HG03457 (cell line): ENCODE measurements at regions not wholly inside any gene's neighbourhood (a gene's known extent, or its start where the extent isn't known, plus 50 kb on each side); places are given as distances from the start of the nearest gene placed in this dataset.
A peak's percentile ranks its signal among the peaks of the same experiment; 100 is the strongest.
"Not testable (repeated sequence)": the region's sequence is repeated elsewhere in the genome, so short reads cannot be mapped to it uniquely, and the experiment has no call there.

Experiments used
- ATAC-seq: cut with Tn5 transposase; IDR thresholded peaks from one replicate; pipeline ENCODE4 v1.9.1; 2021; ENCODE audit warnings: moderate number of reproducible peaks; ENCODE audit not compliant: unreplicated experiment

GRCh38 chr2:175282886-175283285, 101.4 kb upstream of the ATP5MC3 start:
- ATAC-seq: no peak

- ATAC-seq: no peak
These were observed 100.8 kb upstream of the ATP5MC3 start for GRCh38 chr2:175282300-175282699.

DNA sequence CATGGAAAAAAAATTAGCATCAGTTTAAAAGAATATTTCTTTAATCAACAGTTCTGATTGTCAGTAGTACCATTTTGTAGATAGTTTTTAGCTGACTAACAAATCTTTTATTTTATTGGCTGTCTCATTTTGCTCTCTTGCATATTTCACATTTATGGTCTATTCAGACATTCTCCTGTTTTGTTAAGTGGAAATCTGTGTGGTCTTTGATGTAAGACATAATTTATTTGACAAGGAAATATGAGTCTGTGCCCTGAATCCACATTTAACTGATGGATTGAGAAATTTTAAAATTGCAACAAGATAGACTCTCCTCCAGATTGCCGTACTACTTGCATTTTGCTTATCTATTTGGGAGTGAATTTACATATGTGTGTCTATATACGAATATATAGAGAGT, 96.3 kb upstream of the ATP5MC3 start:
- ATAC-seq: no peak

DNA sequence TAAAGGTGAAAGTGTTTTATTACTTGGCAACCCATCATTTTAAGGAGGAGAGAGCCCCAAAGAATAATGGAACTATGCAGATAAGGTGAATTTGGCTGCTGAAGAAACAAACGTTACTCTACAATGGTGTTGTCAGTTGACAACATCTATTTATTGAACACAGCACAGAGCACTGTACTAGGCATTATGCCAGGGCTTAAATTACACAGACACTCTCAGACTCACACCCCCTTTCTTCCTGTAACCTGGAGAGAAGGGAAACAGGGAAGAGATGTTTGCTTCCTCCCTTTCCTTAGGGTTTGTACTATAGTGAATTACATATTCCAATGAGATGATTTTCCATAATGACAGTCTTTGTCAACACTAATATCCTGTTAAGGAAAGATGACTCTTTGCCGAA, 94.0 kb upstream of the ATP5MC3 start:
- ATAC-seq: no peak

DNA sequence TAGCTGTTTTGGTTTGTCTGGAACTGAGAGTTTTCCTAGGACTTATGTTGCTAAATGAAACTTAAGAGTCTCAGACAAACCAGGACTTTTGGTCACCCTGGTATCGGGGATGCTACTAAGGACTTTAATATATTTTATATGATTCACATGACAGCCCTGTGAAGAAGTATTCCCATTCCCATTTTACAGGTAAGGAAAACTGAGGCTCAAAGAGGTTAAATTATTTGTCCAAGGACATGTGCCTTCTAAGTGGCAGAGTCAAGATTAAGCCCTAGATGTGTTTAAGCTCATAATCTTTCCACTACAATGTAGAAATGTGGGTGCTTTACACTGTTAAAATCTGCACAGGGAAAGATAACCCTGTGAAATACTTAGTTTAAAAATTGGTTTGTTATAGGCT, 77.7 kb upstream of the ATP5MC3 start:
- no peak for ATAC-seq

- no peak for ATAC-seq
These were observed 75.5 kb upstream of the ATP5MC3 start for GRCh38 chr2:175256806-175257585.

- not testable (repeated sequence) for ATAC-seq
These were observed 74.9 kb upstream of the ATP5MC3 start for GRCh38 chr2:175256391-175256790.

- ATAC-seq: no peak
These were observed 72.4 kb upstream of the ATP5MC3 start for GRCh38 chr2:175253871-175254270.

GRCh38 chr2:175251425-175252041, 70.0 kb upstream of the ATP5MC3 start:
- no peak for ATAC-seq

DNA sequence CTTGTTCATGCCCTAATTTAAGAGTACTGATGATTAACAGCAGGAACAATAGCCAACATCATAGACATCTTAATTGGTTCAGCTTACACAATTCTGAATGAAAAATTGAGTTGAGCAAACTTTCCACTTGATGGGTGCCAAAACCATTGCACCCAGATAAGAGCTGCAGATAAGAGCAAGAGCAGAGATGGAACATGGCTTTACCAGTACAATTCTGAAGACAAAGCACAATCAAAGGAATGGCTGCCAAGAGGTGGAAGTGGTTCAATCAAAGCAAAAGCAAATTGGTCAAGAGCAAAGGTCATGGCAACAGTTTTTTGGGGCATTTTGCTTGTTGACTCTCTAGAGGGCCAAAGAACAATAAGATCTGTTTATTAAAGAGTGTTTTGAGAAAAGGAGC, 65.6 kb upstream of the ATP5MC3 start:
- no peak for ATAC-seq

DNA sequence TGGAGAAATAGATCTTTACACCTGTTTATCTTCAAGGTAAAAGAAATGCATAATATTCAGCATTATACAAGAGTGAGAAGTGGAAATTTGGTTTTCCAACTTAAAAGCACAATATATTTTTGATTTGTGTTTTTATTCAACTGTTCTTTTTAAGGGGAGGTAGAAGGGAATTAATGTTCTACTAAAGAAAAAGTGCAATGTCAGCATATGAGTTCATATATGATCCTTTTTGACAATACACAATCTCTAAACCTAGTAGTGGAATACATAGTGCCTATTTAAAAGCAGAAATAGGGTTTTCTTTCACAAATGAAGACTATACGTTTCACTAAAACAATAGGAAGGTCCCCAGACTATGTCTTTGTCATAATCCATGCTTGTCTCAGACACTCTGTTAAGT, 63.2 kb upstream of the ATP5MC3 start:
- ATAC-seq: no peak

DNA sequence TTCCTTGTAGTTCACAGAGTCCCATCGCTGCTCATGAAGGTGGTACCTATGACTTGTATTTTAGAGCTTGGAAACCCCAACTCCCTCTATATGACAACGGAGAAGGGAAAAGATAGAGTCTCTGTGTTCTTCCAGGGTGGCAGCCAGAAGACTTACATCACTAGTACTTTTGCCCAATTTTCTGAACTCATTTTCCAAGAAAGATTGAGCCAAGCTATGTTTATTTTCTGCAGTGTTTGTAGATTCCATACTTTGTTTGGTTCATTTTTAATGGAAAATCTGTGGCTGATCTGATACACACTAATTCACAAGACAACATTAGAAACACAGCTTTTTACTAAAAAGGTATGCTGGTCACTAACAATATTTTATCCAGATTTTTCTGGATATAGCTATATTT, 60.2 kb upstream of the ATP5MC3 start:
- ATAC-seq: no peak

- ATAC-seq: not testable (repeated sequence)
These were observed 58.5 kb upstream of the ATP5MC3 start for GRCh38 chr2:175240033-175240432.

- no peak for ATAC-seq
These were observed 55.4 kb upstream of the ATP5MC3 start for GRCh38 chr2:175236930-175237329.

DNA sequence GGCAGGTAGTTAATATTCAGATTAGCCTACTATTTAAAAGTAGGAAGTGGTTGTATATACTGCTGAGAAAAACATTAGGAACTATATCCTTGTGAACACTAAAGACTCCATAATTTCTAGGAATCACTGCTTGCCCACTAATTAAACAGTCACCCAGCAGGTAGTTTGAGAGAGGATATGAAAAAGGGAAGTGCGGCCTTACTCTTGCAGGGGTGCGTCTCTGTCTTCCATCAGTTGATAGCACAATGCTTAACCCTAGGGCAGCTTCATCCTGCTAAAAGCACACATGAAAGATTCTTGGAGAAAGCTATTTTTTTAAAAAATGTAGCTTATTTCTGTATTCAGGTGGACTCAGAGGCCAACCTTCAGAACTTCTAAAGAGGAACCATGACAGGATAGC, 53.1 kb upstream of the ATP5MC3 start:
- ATAC-seq: peak; percentile 76

- ATAC-seq: peak; percentile 30
These were observed 52.6 kb upstream of the ATP5MC3 start for GRCh38 chr2:175234153-175234552.

GRCh38 chr2:175233135-175233719, 51.7 kb upstream of the ATP5MC3 start:
- ATAC-seq: no peak
